ENCODE measurements at regions not wholly inside any gene's neighbourhood (a gene's known extent, or its start where the extent isn't known, plus 50 kb on each side); places are given as distances from the start of the nearest gene placed in this dataset.

GRCh38 chr3:18127859-18128681 is 297.1 kb downstream of the SATB1 start:
- TF ChIP-seq CTCF (IDR thresholded peaks at IDR 0.05; ENCODE audit: control extremely low read depth in 1 of 3, insufficient read depth in 1 of 3, low read depth in 1 of 3, low read length in 3 of 3), result no peak
- no peak for TF ChIP-seq EP300 (IDR thresholded peaks at IDR 0.05; ENCODE audit: borderline replicate concordance in 1 of 2, low read depth in 2 of 2, low read length in 2 of 2)
- no peak for TF ChIP-seq SIN3A (conservative IDR thresholded peaks at IDR 0.05 in 1 of 2, IDR thresholded peaks at IDR 0.05 in 1 of 2; ENCODE audit: low read depth in 1 of 2, low read length in 2 of 2)
- TF ChIP-seq POLR2AphosphoS5 (IDR thresholded peaks at IDR 0.05; ENCODE audit: low read depth, low read length), result no peak
- TF ChIP-seq JUND (IDR thresholded peaks at IDR 0.05; ENCODE audit: low read length), result no peak
- no peak for TF ChIP-seq RAD21 (IDR thresholded peaks at IDR 0.05 in 1 of 2, conservative IDR thresholded peaks at IDR 0.05 in 1 of 2; ENCODE audit: low read depth in 2 of 2, low read length in 2 of 2)
- TF ChIP-seq BACH1 (IDR thresholded peaks at IDR 0.05; ENCODE audit: low read length), result no peak
- TF ChIP-seq CEBPB (IDR thresholded peaks at IDR 0.05; ENCODE audit: low read depth, low read length), result no peak
- TF ChIP-seq TAF1 (IDR thresholded peaks at IDR 0.05; ENCODE audit: low read depth, low read length), result no peak
- TF ChIP-seq RFX5 (IDR thresholded peaks at IDR 0.05; ENCODE audit: borderline replicate concordance, low read depth, low read length), result no peak
- TF ChIP-seq HDAC6 (IDR thresholded peaks at IDR 0.05; ENCODE audit: low read depth, low read length), result no peak

All from H1 (cell line).